ENCODE measurements at regions not wholly inside any gene's neighbourhood (a gene's known extent, or its start where the extent isn't known, plus 50 kb on each side); places are given as distances from the start of the nearest gene placed in this dataset.

DNA sequence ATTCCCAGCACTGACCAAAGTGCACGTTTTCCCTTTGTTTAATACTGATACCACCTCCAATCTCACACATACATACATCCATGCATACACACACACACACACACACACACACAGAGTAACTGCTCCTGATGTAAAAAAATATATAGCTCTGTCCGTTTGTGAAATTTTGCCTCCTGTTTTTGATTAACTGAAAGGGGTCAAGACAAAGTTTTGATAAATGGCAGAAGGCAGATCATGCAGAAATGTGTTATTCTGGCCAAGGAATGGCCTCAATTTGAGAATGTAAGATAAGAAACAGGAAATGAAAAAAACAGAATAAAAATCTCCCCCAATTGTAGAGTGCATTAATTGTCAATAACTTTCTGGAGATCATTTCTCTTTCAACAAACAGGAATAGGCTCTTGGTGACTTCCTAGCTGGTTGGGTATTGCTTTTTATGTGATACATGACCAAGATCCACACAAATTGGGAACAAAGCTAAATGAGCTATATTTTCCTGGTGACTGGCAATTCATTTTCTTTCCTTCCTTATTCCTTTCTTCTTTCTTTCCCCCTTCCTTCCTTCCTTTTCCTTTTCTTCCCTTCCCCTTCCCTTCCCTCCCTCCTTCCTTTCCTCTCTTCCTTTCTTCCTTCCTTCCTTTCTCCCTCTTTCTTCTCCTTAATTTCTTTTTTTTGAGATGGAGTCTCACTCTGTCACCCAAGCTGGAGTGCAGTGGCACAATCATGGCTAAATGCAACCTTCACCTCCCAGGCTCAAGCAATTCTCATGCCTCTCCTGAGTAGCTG lies 88.9 kb upstream of the PMAIP1 start:
- no peaks in the 10 kb centered on the region for H3K9me3 ChIP-seq (ENCODE audit: control insufficient read depth in 2 of 3, insufficient read depth in 1 of 3, low read length in 3 of 3)
- FAIRE-seq: no peak
- H3K9ac ChIP-seq (ENCODE audit: low read length in 3 of 3): no peak overlapping the region
- no peaks in the 10 kb centered on the region for H3K36me3 ChIP-seq (ENCODE audit: control insufficient read depth in 2 of 3, insufficient read depth in 3 of 3, low read length in 3 of 3)
- TF ChIP-seq CTCF (IDR thresholded peaks at IDR 0.05; ENCODE audit: borderline replicate concordance, extremely low read depth, insufficient read depth): no peak
- H3K4me3 ChIP-seq (ENCODE audit: low read length in 3 of 3): no peak overlapping the region
- peak in 1 of 5 donors; percentile 18 for DNase-seq
- intact Hi-C loops (cut with DNase I): no loop called here
- H3K27ac ChIP-seq (ENCODE audit: low read depth in 2 of 2, low read length in 2 of 2): no peak overlapping the region
- no peaks in the 10 kb centered on the region for H3K27me3 ChIP-seq (ENCODE audit: control insufficient read depth, insufficient read depth, low read length)
- H3K4me1 ChIP-seq (ENCODE audit: control insufficient read depth in 2 of 3, insufficient read depth in 2 of 3, low read depth in 1 of 3, low read length in 3 of 3): no peaks in the 10 kb centered on the region

- no peak for FAIRE-seq
- no peak for TF ChIP-seq CTCF (IDR thresholded peaks at IDR 0.05; ENCODE audit: borderline replicate concordance, extremely low read depth, insufficient read depth)
Measured at GRCh38 chr18:59810183-59810582, 89.6 kb upstream of the PMAIP1 start.

GRCh38 chr18:59802031-59802430 lies 97.8 kb upstream of the PMAIP1 start:
- DNase-seq: no peak
- intact Hi-C loops (cut with DNase I): no loop called here
- FAIRE-seq: no peak
- TF ChIP-seq CTCF (IDR thresholded peaks at IDR 0.05; ENCODE audit: borderline replicate concordance, extremely low read depth, insufficient read depth): no peak
- Histone ChIP-seq H3K36me3 (ENCODE audit: control insufficient read depth in 2 of 3, insufficient read depth in 3 of 3, low read length in 3 of 3) (no peaks in the 10 kb centered on the region), H3K9ac (ENCODE audit: low read length in 3 of 3) (no peak overlapping the region), H3K9me3 (ENCODE audit: control insufficient read depth in 2 of 3, insufficient read depth in 1 of 3, low read length in 3 of 3) (no peaks in the 10 kb centered on the region), H3K27me3 (ENCODE audit: control insufficient read depth, insufficient read depth, low read length) (no peaks in the 10 kb centered on the region), H3K4me1 (ENCODE audit: control insufficient read depth in 2 of 3, insufficient read depth in 2 of 3, low read depth in 1 of 3, low read length in 3 of 3) (no peaks in the 10 kb centered on the region), H3K27ac (ENCODE audit: low read depth in 2 of 2, low read length in 2 of 2) (no peak overlapping the region), H3K4me3 (ENCODE audit: low read length in 3 of 3) (no peak overlapping the region)

More at GRCh38 chr18:59810183-59810582, 89.6 kb upstream of the PMAIP1 start:
- no peaks in the 10 kb centered on the region for H3K4me1 ChIP-seq (ENCODE audit: control insufficient read depth in 2 of 3, insufficient read depth in 2 of 3, low read depth in 1 of 3, low read length in 3 of 3)
- H3K9me3 ChIP-seq (ENCODE audit: control insufficient read depth in 2 of 3, insufficient read depth in 1 of 3, low read length in 3 of 3): no peaks in the 10 kb centered on the region
- no peak overlapping the region for H3K27ac ChIP-seq (ENCODE audit: low read depth in 2 of 2, low read length in 2 of 2)
- H3K4me3 ChIP-seq (ENCODE audit: low read length in 3 of 3): no peak overlapping the region
- no peaks in the 10 kb centered on the region for H3K27me3 ChIP-seq (ENCODE audit: control insufficient read depth, insufficient read depth, low read length)
- no peak for DNase-seq
- intact Hi-C loops (cut with DNase I): no loop called here
- no peaks in the 10 kb centered on the region for H3K36me3 ChIP-seq (ENCODE audit: control insufficient read depth in 2 of 3, insufficient read depth in 3 of 3, low read length in 3 of 3)
- no peak overlapping the region for H3K9ac ChIP-seq (ENCODE audit: low read length in 3 of 3)
